PC-9 (cell line): ENCODE measurements at regions not wholly inside any gene's neighbourhood (a gene's known extent, or its start where the extent isn't known, plus 50 kb on each side); places are given as distances from the start of the nearest gene placed in this dataset.
"Not testable (repeated sequence)": the region's sequence is repeated elsewhere in the genome, so short reads cannot be mapped to it uniquely, and the experiment has no call there.

Experiments
- EZH2 ChIP-seq: fragments of 200-600 bp; sonication (generic); IDR thresholded peaks from 2 replicates; pipeline ENCODE4 v1.8.0; 2017; ENCODE audit warnings: antibody characterized with exemption, low read depth
- TF ChIP-seq, protein P1 (sequence below): fragments of 200-600 bp; sonication (generic); conservative IDR thresholded peaks from 2 replicates; pipeline ENCODE4 v1.6.1; 2017; ENCODE audit warnings: mixed run types, antibody characterized with exemption, mild to moderate bottlenecking, moderate library complexity

DNA sequence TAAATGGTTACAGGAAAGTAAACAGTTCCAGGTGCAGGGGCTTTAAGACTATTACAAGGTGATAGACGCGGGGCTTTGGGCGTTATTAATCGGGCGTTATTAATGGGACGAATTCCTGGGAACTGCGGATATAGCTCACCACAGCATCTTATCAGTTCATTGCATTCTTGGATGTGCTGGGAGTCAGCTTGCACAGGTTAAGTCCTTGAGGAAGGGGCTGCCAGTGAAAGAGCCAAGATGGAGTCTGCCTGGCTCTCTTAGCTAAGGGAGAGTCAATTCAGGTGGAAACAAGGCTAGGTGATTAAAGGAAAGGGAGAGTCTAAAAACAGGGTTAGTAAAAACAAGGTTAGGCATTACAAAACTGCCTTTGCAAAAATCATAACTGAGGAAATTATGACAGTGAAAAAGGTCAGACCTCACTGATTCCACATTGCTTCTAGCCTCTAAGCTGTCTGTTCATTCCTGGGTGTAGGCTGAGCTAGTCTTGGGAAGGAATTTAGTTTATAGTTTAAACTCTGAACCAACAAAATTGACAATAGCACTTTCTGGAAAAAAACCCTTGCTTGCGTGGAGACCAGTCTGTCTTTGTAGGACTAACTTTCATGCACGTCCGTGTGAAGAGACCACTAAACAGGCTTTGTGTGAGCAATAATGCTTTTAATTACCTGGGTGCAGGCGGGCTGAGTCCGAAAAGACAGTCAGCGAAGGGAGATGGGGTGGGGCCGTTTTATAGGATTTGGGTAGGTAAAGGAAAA, 85.1 kb upstream of the MSH6 start:
- TF ChIP-seq, protein P1, sequence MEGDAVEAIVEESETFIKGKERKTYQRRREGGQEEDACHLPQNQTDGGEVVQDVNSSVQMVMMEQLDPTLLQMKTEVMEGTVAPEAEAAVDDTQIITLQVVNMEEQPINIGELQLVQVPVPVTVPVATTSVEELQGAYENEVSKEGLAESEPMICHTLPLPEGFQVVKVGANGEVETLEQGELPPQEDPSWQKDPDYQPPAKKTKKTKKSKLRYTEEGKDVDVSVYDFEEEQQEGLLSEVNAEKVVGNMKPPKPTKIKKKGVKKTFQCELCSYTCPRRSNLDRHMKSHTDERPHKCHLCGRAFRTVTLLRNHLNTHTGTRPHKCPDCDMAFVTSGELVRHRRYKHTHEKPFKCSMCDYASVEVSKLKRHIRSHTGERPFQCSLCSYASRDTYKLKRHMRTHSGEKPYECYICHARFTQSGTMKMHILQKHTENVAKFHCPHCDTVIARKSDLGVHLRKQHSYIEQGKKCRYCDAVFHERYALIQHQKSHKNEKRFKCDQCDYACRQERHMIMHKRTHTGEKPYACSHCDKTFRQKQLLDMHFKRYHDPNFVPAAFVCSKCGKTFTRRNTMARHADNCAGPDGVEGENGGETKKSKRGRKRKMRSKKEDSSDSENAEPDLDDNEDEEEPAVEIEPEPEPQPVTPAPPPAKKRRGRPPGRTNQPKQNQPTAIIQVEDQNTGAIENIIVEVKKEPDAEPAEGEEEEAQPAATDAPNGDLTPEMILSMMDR: not testable (repeated sequence)
- not testable (repeated sequence) for TF ChIP-seq EZH2
